ENCODE measurements at regions not wholly inside any gene's neighbourhood (a gene's known extent, or its start where the extent isn't known, plus 50 kb on each side); places are given as distances from the start of the nearest gene placed in this dataset.

- 82% methylated on average over 5 of the region's 5 CpGs for WGBS
- Histone ChIP-seq H3K4ac (ENCODE audit: low read depth in 1 of 2, low read length in 2 of 2) (no peak overlapping the region), H4K8ac (ENCODE audit: low read length) (no peak overlapping the region), H3K9ac (ENCODE audit: low read length) (no peak overlapping the region), H2BK15ac (ENCODE audit: low read depth, poor library complexity, severe bottlenecking) (peak overlapping the region; percentile 64), H3K27me3 (ENCODE audit: control insufficient read depth in 1 of 2, insufficient read depth in 1 of 2, low read length in 2 of 2) (peaks cover 0 to 10% of the 10 kb centered on the region in 2 experiments), H4K91ac (ENCODE audit: low read length) (no peak overlapping the region), H3K9me3 (ENCODE audit: control insufficient read depth, low read length) (no peaks in the 10 kb centered on the region), H2AFZ (ENCODE audit: low read depth, low read length) (no peak overlapping the region), H3K36me3 (ENCODE audit: control insufficient read depth in 1 of 2, insufficient read depth in 2 of 2, low read depth in 1 of 2, low read length in 2 of 2) (no peaks in the 10 kb centered on the region), H2BK12ac (ENCODE audit: low read length in 2 of 2) (no peak overlapping the region), H3K27ac (ENCODE audit: low read length, poor library complexity, severe bottlenecking) (no peak overlapping the region), H2AK5ac (ENCODE audit: low read length, severe bottlenecking) (no peak overlapping the region), H2BK120ac (ENCODE audit: low read depth, low read length) (no peak overlapping the region), H3K4me2 (ENCODE audit: low read length, poor library complexity, severe bottlenecking) (no peak overlapping the region), H3K18ac (ENCODE audit: low read depth in 1 of 2, low read length in 2 of 2) (peak overlapping the region in 1 of 2 experiments; percentile 49), H3K4me1 (ENCODE audit: control insufficient read depth, insufficient read depth, low read depth, low read length) (peaks cover 2% of the 10 kb centered on the region), H3K4me3 (ENCODE audit: insufficient read depth in 1 of 2, low read depth in 1 of 2, low read length in 2 of 2) (no peak overlapping the region), H3K23ac (ENCODE audit: low read length in 2 of 2) (no peak overlapping the region), H3K14ac (ENCODE audit: low read length in 2 of 2) (no peak overlapping the region), H3K79me1 (replicated peaks; ENCODE audit: low read length, poor library complexity, severe bottlenecking) (no peaks in the 10 kb centered on the region), H2BK5ac (ENCODE audit: low read depth, low read length, poor library complexity, severe bottlenecking) (no peak overlapping the region)
- DNase-seq = no peak
These were observed 101.1 kb upstream of the BOC start for GRCh38 chr3:113110267-113110666.

GRCh38 chr3:113111011-113111707, 100.2 kb upstream of the BOC start:
- WGBS = 46% methylated on average over 5 of the region's 5 CpGs
- no peaks in the 10 kb centered on the region for H3K9me3 ChIP-seq (ENCODE audit: control insufficient read depth, low read length)
- H2BK15ac ChIP-seq (ENCODE audit: low read depth, poor library complexity, severe bottlenecking) = no peak overlapping the region
- peak overlapping the region in 1 of 2 experiments; percentile 0 for H3K18ac ChIP-seq (ENCODE audit: low read depth in 1 of 2, low read length in 2 of 2)
- peaks cover 0 to 10% of the 10 kb centered on the region in 2 experiments for H3K27me3 ChIP-seq (ENCODE audit: control insufficient read depth in 1 of 2, insufficient read depth in 1 of 2, low read length in 2 of 2)
- H4K91ac ChIP-seq (ENCODE audit: low read length) = no peak overlapping the region
- peak overlapping the region in 1 of 2 experiments; percentile 31 for H2BK12ac ChIP-seq (ENCODE audit: low read length in 2 of 2)
- no peak overlapping the region for H3K14ac ChIP-seq (ENCODE audit: low read length in 2 of 2)
- H3K4me2 ChIP-seq (ENCODE audit: low read length, poor library complexity, severe bottlenecking) = no peak overlapping the region
- H3K4me3 ChIP-seq (ENCODE audit: insufficient read depth in 1 of 2, low read depth in 1 of 2, low read length in 2 of 2) = no peak overlapping the region
- no peak overlapping the region for H2AFZ ChIP-seq (ENCODE audit: low read depth, low read length)
- H2BK5ac ChIP-seq (ENCODE audit: low read depth, low read length, poor library complexity, severe bottlenecking) = no peak overlapping the region
- H3K9ac ChIP-seq (ENCODE audit: low read length) = no peak overlapping the region
- DNase-seq = peak; percentile 68
- no peak overlapping the region for H2AK5ac ChIP-seq (ENCODE audit: low read length, severe bottlenecking)
- H3K27ac ChIP-seq (ENCODE audit: low read length, poor library complexity, severe bottlenecking) = no peak overlapping the region
- H3K79me1 ChIP-seq (replicated peaks; ENCODE audit: low read length, poor library complexity, severe bottlenecking) = no peaks in the 10 kb centered on the region
- no peak overlapping the region for H2BK120ac ChIP-seq (ENCODE audit: low read depth, low read length)
- H4K8ac ChIP-seq (ENCODE audit: low read length) = no peak overlapping the region
- H3K36me3 ChIP-seq (ENCODE audit: control insufficient read depth in 1 of 2, insufficient read depth in 2 of 2, low read depth in 1 of 2, low read length in 2 of 2) = no peaks in the 10 kb centered on the region
- no peak overlapping the region for H3K23ac ChIP-seq (ENCODE audit: low read length in 2 of 2)
- no peak overlapping the region for H3K4ac ChIP-seq (ENCODE audit: low read depth in 1 of 2, low read length in 2 of 2)
- peaks cover 2% of the 10 kb centered on the region for H3K4me1 ChIP-seq (ENCODE audit: control insufficient read depth, insufficient read depth, low read depth, low read length)

GRCh38 chr3:113113361-113113760, 98.0 kb upstream of the BOC start:
- Histone ChIP-seq H4K8ac (ENCODE audit: low read length) (no peak overlapping the region), H3K18ac (ENCODE audit: low read depth in 1 of 2, low read length in 2 of 2) (no peak overlapping the region), H3K9ac (ENCODE audit: low read length) (no peak overlapping the region), H3K4me1 (ENCODE audit: control insufficient read depth, insufficient read depth, low read depth, low read length) (peaks cover 2% of the 10 kb centered on the region), H2AK5ac (ENCODE audit: low read length, severe bottlenecking) (no peak overlapping the region), H2BK120ac (ENCODE audit: low read depth, low read length) (no peak overlapping the region), H2BK15ac (ENCODE audit: low read depth, poor library complexity, severe bottlenecking) (no peak overlapping the region), H3K4ac (ENCODE audit: low read depth in 1 of 2, low read length in 2 of 2) (no peak overlapping the region), H2BK5ac (ENCODE audit: low read depth, low read length, poor library complexity, severe bottlenecking) (no peak overlapping the region), H3K9me3 (ENCODE audit: control insufficient read depth, low read length) (no peaks in the 10 kb centered on the region), H3K36me3 (ENCODE audit: control insufficient read depth in 1 of 2, insufficient read depth in 2 of 2, low read depth in 1 of 2, low read length in 2 of 2) (no peaks in the 10 kb centered on the region), H3K4me3 (ENCODE audit: insufficient read depth in 1 of 2, low read depth in 1 of 2, low read length in 2 of 2) (no peak overlapping the region), H2BK12ac (ENCODE audit: low read length in 2 of 2) (no peak overlapping the region), H3K23ac (ENCODE audit: low read length in 2 of 2) (no peak overlapping the region), H3K27ac (ENCODE audit: low read length, poor library complexity, severe bottlenecking) (no peak overlapping the region), H3K14ac (ENCODE audit: low read length in 2 of 2) (no peak overlapping the region), H2AFZ (ENCODE audit: low read depth, low read length) (no peak overlapping the region), H3K79me1 (replicated peaks; ENCODE audit: low read length, poor library complexity, severe bottlenecking) (no peaks in the 10 kb centered on the region), H4K91ac (ENCODE audit: low read length) (no peak overlapping the region), H3K4me2 (ENCODE audit: low read length, poor library complexity, severe bottlenecking) (no peak overlapping the region), H3K27me3 (ENCODE audit: control insufficient read depth in 1 of 2, insufficient read depth in 1 of 2, low read length in 2 of 2) (no peaks in the 10 kb centered on the region)
- DNase-seq = no peak

GRCh38 chr3:113117511-113118234, 93.7 kb upstream of the BOC start:
- H2AFZ ChIP-seq (ENCODE audit: low read depth, low read length) = no peak overlapping the region
- H3K9me3 ChIP-seq (ENCODE audit: control insufficient read depth, low read length) = no peaks in the 10 kb centered on the region
- no peak overlapping the region for H2BK120ac ChIP-seq (ENCODE audit: low read depth, low read length)
- peak overlapping the region; percentile 38 for H2AK5ac ChIP-seq (ENCODE audit: low read length, severe bottlenecking)
- no peak overlapping the region for H3K4ac ChIP-seq (ENCODE audit: low read depth in 1 of 2, low read length in 2 of 2)
- H3K4me2 ChIP-seq (ENCODE audit: low read length, poor library complexity, severe bottlenecking) = no peak overlapping the region
- H3K27ac ChIP-seq (ENCODE audit: low read length, poor library complexity, severe bottlenecking) = no peak overlapping the region
- no peak overlapping the region for H2BK5ac ChIP-seq (ENCODE audit: low read depth, low read length, poor library complexity, severe bottlenecking)
- H3K36me3 ChIP-seq (ENCODE audit: control insufficient read depth in 1 of 2, insufficient read depth in 2 of 2, low read depth in 1 of 2, low read length in 2 of 2) = no peaks in the 10 kb centered on the region
- H2BK15ac ChIP-seq (ENCODE audit: low read depth, poor library complexity, severe bottlenecking) = no peak overlapping the region
- peak overlapping the region; percentile 36 for H3K9ac ChIP-seq (ENCODE audit: low read length)
- H3K14ac ChIP-seq (ENCODE audit: low read length in 2 of 2) = no peak overlapping the region
- H2BK12ac ChIP-seq (ENCODE audit: low read length in 2 of 2) = peak overlapping the region in 1 of 2 experiments; percentile 50
- H3K27me3 ChIP-seq (ENCODE audit: control insufficient read depth in 1 of 2, insufficient read depth in 1 of 2, low read length in 2 of 2) = no peaks in the 10 kb centered on the region
- no CpG with 5 or more reads among the region's 1 CpG for WGBS
- H3K4me1 ChIP-seq (ENCODE audit: control insufficient read depth, insufficient read depth, low read depth, low read length) = no peaks in the 10 kb centered on the region
- H3K18ac ChIP-seq (ENCODE audit: low read depth in 1 of 2, low read length in 2 of 2) = no peak overlapping the region
- H3K23ac ChIP-seq (ENCODE audit: low read length in 2 of 2) = no peak overlapping the region
- H3K79me1 ChIP-seq (replicated peaks; ENCODE audit: low read length, poor library complexity, severe bottlenecking) = no peaks in the 10 kb centered on the region
- H4K91ac ChIP-seq (ENCODE audit: low read length) = no peak overlapping the region
- DNase-seq = peak; percentile 54
- peak overlapping the region in 1 of 2 experiments; percentile 7 for H3K4me3 ChIP-seq (ENCODE audit: insufficient read depth in 1 of 2, low read depth in 1 of 2, low read length in 2 of 2)
- no peak overlapping the region for H4K8ac ChIP-seq (ENCODE audit: low read length)
